Activated T-helper 1 cell treated with anti-CD3 and anti-CD28 coated beads, Interleukin-12 subunit alpha, Interleukin-12 subunit beta, Interleukin-2, Interleukin-4 antibody, amounts not matched to agents 30 ng/mL and 10 ng/mL and 1 ng/mL, durations not matched to agents 14 hours and 24 hours and 36 hours (primary cell): ENCODE measurements at regions not wholly inside any gene's neighbourhood (a gene's known extent, or its start where the extent isn't known, plus 50 kb on each side); places are given as distances from the start of the nearest gene placed in this dataset.

Experiments used
- DNase-seq: peaks from one replicate; pipeline ENCODE4 v3.0.0; 2021; ENCODE audit warnings: low spot score
- H3K27ac Mint-ChIP-seq: one replicate; pipeline ENCODE4 v1.8.0; 2021; ENCODE audit warnings: mild to moderate bottlenecking, mixed read lengths
- H3K27me3 Mint-ChIP-seq: one replicate; pipeline ENCODE4 v1.8.0; 2022; ENCODE audit warnings: mild to moderate bottlenecking, moderate library complexity, mixed read lengths; ENCODE audit not compliant: insufficient read depth
- H3K36me3 Mint-ChIP-seq: one replicate; pipeline ENCODE4 v1.8.0; 2021; ENCODE audit warnings: low read depth, mixed read lengths
- H3K4me1 Mint-ChIP-seq: one replicate; pipeline ENCODE4 v1.8.0; 2021; ENCODE audit warnings: low read depth, mixed read lengths
- H3K4me3 Mint-ChIP-seq: one replicate; pipeline ENCODE4 v1.8.0; 2021; ENCODE audit warnings: mild to moderate bottlenecking, moderate library complexity, mixed read lengths
- H3K9me3 Mint-ChIP-seq: one replicate; pipeline ENCODE4 v1.8.0; 2021; ENCODE audit warnings: mixed read lengths
- intact Hi-C: fragments of 100-400 bp; cut with micrococcal nuclease; formaldehyde crosslinking; loops from one replicate; pipeline ENCODE4 v1.15.1; 2024

DNA sequence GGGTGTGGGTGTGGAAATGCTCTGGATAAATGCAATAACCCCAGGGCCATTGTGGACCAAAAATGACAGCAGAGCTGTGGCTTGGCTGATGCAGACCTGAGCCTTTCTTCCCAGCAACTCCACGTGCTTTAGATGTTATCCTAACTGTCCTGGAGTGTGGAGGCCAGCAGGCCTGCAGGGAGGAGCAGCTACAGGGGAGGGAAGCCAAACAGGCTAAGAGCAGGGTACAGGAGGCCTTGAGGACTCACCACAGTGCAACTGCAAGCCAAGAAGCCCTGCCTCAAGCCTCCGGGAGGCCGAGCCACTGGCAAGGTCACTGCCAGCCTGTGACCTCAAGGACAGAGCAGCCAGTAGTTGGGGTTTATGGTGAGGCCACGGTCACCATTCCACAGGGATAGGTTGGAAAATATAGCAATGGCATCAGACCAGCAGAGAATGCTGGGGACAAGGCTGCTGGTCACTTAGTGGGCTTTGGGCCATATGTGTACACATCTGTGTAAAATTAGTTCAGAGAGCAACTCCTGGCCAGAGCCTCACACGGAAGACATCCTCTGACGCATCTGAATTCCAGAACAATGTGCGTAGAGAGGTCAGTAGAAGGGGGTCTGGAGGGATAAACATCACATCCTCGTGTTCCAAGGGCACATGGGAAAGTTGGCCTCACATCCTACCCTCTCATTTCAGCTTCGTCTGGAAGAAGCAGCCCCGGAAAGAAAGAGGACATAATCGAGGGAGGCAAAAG, 76.2 kb upstream of the UPP2 start:
- no peak for DNase-seq
- intact Hi-C loops: loop anchor here (2.0 kb wide), 1 partner anchor 431 kb away; the partner anchor contains the start of genes CCDC148 and PKP4
- Mint-ChIP-seq H3K27me3 (peaks cover 11% of the 10 kb centered on the region), H3K9me3 (no peaks in the 10 kb centered on the region), H3K36me3 (no peaks in the 10 kb centered on the region), H3K4me3 (no peak overlapping the region), H3K27ac (no peak overlapping the region), H3K4me1 (peaks cover 14% of the 10 kb centered on the region)

- H3K27ac Mint-ChIP-seq: no peak overlapping the region
- no peaks in the 10 kb centered on the region for H3K9me3 Mint-ChIP-seq
- peaks cover 11% of the 10 kb centered on the region for H3K27me3 Mint-ChIP-seq
- intact Hi-C loops: loop anchor here (1.0 to 2.0 kb wide), 4 partner anchors 247 to 730 kb away; partner anchors contain the start of genes CCDC148 and PKP4
- no peak overlapping the region for H3K4me3 Mint-ChIP-seq
- peaks cover 14% of the 10 kb centered on the region for H3K4me1 Mint-ChIP-seq
- H3K36me3 Mint-ChIP-seq: no peaks in the 10 kb centered on the region
- peak; percentile 34 for DNase-seq
Measured at GRCh38 chr2:158024288-158024898, 77.3 kb upstream of the UPP2 start.

DNA sequence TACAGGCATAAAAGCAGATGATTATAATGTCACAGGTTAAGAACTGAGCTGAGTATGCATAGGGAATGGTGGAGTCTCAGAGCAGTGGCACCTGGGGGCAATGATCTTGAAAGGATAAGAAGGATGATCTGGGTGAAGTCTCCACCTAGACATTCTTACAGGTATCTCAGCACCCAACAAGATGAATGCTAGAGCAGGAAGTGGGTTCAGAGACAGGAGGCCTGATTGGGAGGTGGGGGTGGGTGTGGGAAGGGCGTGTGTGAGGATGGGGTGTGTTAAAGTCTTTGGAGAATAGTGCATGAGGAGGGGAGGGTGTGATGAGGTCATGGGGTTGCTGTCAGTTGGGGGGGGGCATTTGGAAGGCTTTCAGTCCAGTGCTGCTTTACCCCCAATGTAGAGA, 78.8 kb upstream of the UPP2 start:
- intact Hi-C loops: no loop called here
- Mint-ChIP-seq H3K9me3 (no peaks in the 10 kb centered on the region), H3K27me3 (peaks cover 11% of the 10 kb centered on the region), H3K4me3 (no peak overlapping the region), H3K36me3 (no peaks in the 10 kb centered on the region), H3K27ac (no peak overlapping the region), H3K4me1 (peaks cover 14% of the 10 kb centered on the region)
- DNase-seq: no peak

- no peak overlapping the region for H3K4me3 Mint-ChIP-seq
- no peaks in the 10 kb centered on the region for H3K9me3 Mint-ChIP-seq
- intact Hi-C loops: no loop called here
- peaks cover 14% of the 10 kb centered on the region for H3K4me1 Mint-ChIP-seq
- peaks cover 7% of the 10 kb centered on the region for H3K27me3 Mint-ChIP-seq
- H3K36me3 Mint-ChIP-seq: no peaks in the 10 kb centered on the region
- no peak for DNase-seq
- no peak overlapping the region for H3K27ac Mint-ChIP-seq
Measured at GRCh38 chr2:158021226-158021625, 80.5 kb upstream of the UPP2 start.

GRCh38 chr2:158015428-158016076, 86.1 kb upstream of the UPP2 start:
- H3K4me3 Mint-ChIP-seq: no peak overlapping the region
- H3K36me3 Mint-ChIP-seq: peaks cover 2% of the 10 kb centered on the region
- peaks cover 44% of the 10 kb centered on the region for H3K4me1 Mint-ChIP-seq
- H3K9me3 Mint-ChIP-seq: peaks cover 4% of the 10 kb centered on the region
- H3K27me3 Mint-ChIP-seq: peaks cover 1% of the 10 kb centered on the region
- intact Hi-C loops: no loop called here
- no peak for DNase-seq
- H3K27ac Mint-ChIP-seq: peak overlapping the region; percentile 85

DNA sequence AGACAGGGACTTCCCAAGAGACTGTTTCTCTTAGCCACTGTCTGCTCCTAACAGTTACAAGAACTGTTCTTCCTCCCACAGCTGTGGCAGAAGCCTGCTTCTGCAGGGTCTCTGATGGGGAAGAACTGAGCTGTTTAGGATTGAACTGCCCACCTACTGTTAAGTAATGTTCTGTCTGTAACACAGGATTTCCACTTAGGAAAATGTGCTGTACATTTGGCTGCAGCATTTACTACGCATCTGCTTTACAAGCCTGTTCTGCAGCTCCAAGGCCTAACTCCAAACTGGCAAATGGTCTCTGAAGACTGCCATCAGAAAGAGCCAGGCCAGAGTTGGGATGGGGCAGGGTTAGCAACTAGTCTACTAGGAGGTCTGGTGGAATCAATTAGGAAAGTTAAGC, 87.8 kb upstream of the UPP2 start:
- intact Hi-C loops: loop anchor here (5.0 kb wide), 3 partner anchors 178 to 582 kb away; no protein-coding TSS in a partner anchor
- H3K9me3 Mint-ChIP-seq: peaks cover 4% of the 10 kb centered on the region
- H3K36me3 Mint-ChIP-seq: peaks cover 2% of the 10 kb centered on the region
- DNase-seq: no peak
- peaks cover 1% of the 10 kb centered on the region for H3K27me3 Mint-ChIP-seq
- H3K27ac Mint-ChIP-seq: no peak overlapping the region
- H3K4me1 Mint-ChIP-seq: peaks cover 49% of the 10 kb centered on the region
- no peak overlapping the region for H3K4me3 Mint-ChIP-seq

DNA sequence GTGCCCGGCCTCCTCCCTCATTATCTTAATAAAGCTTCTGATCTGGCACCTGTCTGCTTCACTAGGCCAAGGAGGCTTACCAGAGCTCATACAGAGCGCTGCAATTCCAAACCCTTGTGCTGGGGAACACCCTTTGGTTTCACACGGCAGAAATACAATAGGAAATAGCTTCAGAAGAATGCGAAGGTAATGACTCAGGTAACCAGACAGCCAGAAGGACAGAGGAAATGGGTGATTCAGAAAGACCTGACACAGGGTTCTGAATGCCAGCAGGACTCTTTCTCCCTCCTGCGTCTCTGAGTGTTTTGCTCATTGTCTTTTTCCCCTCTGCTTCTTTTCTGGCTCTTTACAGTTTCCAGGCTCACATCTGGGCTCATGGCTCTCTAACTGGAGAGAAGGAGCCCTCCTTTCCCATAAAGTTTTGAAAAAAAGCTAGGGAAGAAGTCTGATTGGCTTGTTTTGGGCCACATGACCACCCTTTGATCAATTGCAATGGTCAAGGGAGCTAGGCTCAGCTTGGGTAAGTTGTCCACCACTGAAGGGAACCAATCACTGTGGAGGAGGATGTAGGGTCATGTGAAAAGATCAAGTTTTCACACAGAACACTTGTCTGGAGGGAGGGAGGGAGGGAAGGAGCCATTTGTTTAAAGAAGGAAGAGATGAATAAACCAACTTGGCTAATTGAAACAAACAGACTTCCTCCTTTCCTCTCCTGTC, 90.5 kb upstream of the UPP2 start:
- Mint-ChIP-seq H3K4me1 (peaks cover 57% of the 10 kb centered on the region), H3K36me3 (peaks cover 2% of the 10 kb centered on the region), H3K9me3 (peaks cover 4% of the 10 kb centered on the region), H3K27ac (peak overlapping the region; percentile 76), H3K4me3 (no peak overlapping the region), H3K27me3 (peaks cover 1% of the 10 kb centered on the region)
- no peak for DNase-seq
- intact Hi-C loops: loop anchor here (2.0 to 5.0 kb wide), 4 partner anchors 181 to 579 kb away; partner anchors contain the start of gene ACVR1C

GRCh38 chr2:158009399-158009798, 92.3 kb upstream of the UPP2 start:
- Mint-ChIP-seq H3K9me3 (no peaks in the 10 kb centered on the region), H3K4me3 (no peak overlapping the region), H3K36me3 (no peaks in the 10 kb centered on the region), H3K4me1 (peaks cover 42% of the 10 kb centered on the region), H3K27me3 (peaks cover 1% of the 10 kb centered on the region), H3K27ac (no peak overlapping the region)
- no peak for DNase-seq
- intact Hi-C loops: no loop called here

DNA sequence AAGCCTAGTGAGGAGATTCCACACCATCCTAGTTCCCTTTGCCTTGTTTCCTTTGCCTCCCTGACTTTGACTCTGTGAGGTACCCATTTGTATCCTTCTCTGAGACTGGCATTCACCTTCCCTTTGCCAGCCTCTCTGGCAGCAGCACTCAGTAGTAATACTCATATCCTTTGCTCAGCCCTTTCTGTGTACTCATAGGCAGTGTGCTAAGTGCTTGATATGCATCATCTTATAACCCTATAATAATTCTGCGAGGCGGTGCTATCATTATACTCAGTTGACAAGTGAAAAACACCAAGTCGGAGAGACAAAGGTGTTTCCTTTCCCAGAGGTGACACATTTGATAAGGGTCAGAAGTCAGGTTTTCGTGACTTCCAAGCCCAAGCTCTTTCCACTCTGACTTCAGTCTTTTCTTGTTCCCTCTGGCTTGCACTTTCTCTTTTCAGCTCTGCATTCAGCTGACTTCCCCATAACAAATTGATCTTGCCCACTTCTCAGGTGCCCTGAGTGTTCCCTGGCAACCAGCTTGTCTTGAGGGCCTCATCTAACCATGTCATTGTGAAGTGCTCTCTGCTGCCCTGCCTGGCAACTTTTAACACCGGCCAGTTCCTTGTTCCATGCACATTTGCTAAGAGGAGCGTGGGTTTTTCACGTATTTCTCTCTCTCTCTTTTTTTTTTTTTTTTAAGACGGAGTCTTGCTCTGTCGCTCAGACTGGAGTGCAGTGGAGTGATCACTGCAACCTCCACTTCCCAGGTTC, 94.5 kb upstream of the UPP2 start:
- Mint-ChIP-seq H3K36me3 (no peaks in the 10 kb centered on the region), H3K4me3 (no peak overlapping the region), H3K27me3 (no peaks in the 10 kb centered on the region), H3K27ac (no peak overlapping the region), H3K9me3 (no peaks in the 10 kb centered on the region), H3K4me1 (peaks cover 29% of the 10 kb centered on the region)
- DNase-seq: no peak
- intact Hi-C loops: no loop called here

DNA sequence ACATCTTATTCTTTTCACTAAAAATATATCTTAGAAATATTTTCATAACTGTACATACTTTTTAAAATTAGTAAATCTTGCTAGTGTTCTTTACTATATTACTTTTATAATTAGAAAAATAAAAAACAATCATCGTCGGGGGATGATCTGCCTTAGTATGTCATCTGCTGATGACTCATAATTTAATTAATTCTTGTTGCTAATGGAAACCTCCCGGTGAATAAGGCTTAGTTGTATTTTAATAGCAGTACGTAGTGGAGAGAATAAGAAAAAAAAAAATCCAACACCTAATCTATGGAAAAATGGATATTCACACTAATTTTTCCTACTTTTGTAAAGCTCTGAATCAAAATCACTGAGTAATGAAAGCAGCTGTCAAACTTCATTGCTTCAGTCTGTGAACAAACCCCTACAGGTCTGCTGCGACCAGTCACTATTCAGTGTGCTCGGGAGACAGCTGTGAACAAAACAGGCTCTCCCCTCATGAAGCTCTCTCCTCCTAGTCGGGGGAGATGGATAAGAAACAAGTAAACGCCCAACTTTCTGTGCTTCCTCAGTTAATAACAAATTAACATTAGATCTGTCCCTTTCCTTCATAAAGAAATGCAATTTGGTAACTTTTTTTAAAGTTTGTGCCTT, 97.4 kb upstream of the UPP2 start:
- Mint-ChIP-seq H3K27ac (no peak overlapping the region), H3K36me3 (no peaks in the 10 kb centered on the region), H3K9me3 (no peaks in the 10 kb centered on the region), H3K27me3 (peaks cover 4% of the 10 kb centered on the region), H3K4me1 (peaks cover 13% of the 10 kb centered on the region), H3K4me3 (no peak overlapping the region)
- DNase-seq: no peak
- intact Hi-C loops: no loop called here

- Mint-ChIP-seq H3K36me3 (no peaks in the 10 kb centered on the region), H3K4me1 (peaks cover 9% of the 10 kb centered on the region), H3K9me3 (no peaks in the 10 kb centered on the region), H3K27me3 (peaks cover 4% of the 10 kb centered on the region), H3K4me3 (no peak overlapping the region), H3K27ac (no peak overlapping the region)
- intact Hi-C loops: no loop called here
- no peak for DNase-seq
Measured at GRCh38 chr2:158002079-158002478, 99.6 kb upstream of the UPP2 start.

- Mint-ChIP-seq H3K36me3 (peaks cover 2% of the 10 kb centered on the region), H3K4me3 (no peak overlapping the region), H3K9me3 (peaks cover 3% of the 10 kb centered on the region), H3K27ac (no peak overlapping the region), H3K27me3 (peaks cover 4% of the 10 kb centered on the region), H3K4me1 (peaks cover 1% of the 10 kb centered on the region)
- intact Hi-C loops: no loop called here
- no peak for DNase-seq
Measured at GRCh38 chr2:157996799-157997198, 104.9 kb upstream of the UPP2 start.
